Common myeloid progenitor, CD34-positive (primary cell): ENCODE measurements at regions not wholly inside any gene's neighbourhood (a gene's known extent, or its start where the extent isn't known, plus 50 kb on each side); places are given as distances from the start of the nearest gene placed in this dataset.
A peak's percentile ranks its signal among the peaks of the same experiment; 100 is the strongest.

Experiments used
- CTCF ChIA-PET: fragments of 350-600 bp; sonication (Branson Sonifier 250); formaldehyde crosslinking; loops from one replicate; lab custom pipeline; 2021; ENCODE audit warnings: antibody characterized with exemption; lab: Charles Lee
- POLR2A ChIA-PET: fragments of 350-600 bp; sonication (Branson Sonifier 250); formaldehyde crosslinking; loops from one replicate; lab custom pipeline; 2021; ENCODE audit warnings: antibody characterized with exemption; lab: Charles Lee
- DNase-seq, 3 donors: peaks; one replicate each; pipeline versions ENCODE4 v3.0.0 to v3.0.0-alpha.2; 2013
- H3K27ac ChIP-seq, 2 experiments: 1 replicate in 1 of 2; 2 replicates in 1 of 2; pipeline ENCODE4 v1.7.0; 2013; ENCODE audit warnings: inconsistent platforms in 2 of 2, low read length in 2 of 2, mild to moderate bottlenecking in 2 of 2, low read depth in 1 of 2, moderate library complexity in 1 of 2; ENCODE audit not compliant: severe bottlenecking in 2 of 2, insufficient read depth in 1 of 2, poor library complexity in 1 of 2
- H3K27me3 ChIP-seq, 5 experiments: replicated peaks in 2 of 5; 1 replicate in 3 of 5; 2 replicates in 2 of 5; pipeline versions ENCODE4 v1.6.1 to v1.7.0; 2013; ENCODE audit warnings: low read length in 4 of 5, mild to moderate bottlenecking in 2 of 5, moderate library complexity in 2 of 5, inconsistent platforms in 1 of 5; ENCODE audit not compliant: insufficient read depth in 5 of 5, control insufficient read depth in 4 of 5
- H3K36me3 ChIP-seq, 4 experiments: 1 replicate in 2 of 4; 2 replicates in 2 of 4; pipeline versions ENCODE4 v1.6.1 to v1.7.0; 2013; ENCODE audit warnings: low read length in 3 of 4, control low read depth in 1 of 4, mild to moderate bottlenecking in 1 of 4; ENCODE audit not compliant: control insufficient read depth in 4 of 4, insufficient read depth in 4 of 4
- H3K4me1 ChIP-seq, 4 experiments: 1 replicate in 3 of 4; 2 replicates in 1 of 4; pipeline versions ENCODE4 v1.6.1 to v1.7.1; 2013; ENCODE audit warnings: low read length in 3 of 4, mild to moderate bottlenecking in 3 of 4, control low read depth in 1 of 4, inconsistent platforms in 1 of 4, moderate library complexity in 1 of 4; ENCODE audit not compliant: control insufficient read depth in 4 of 4, insufficient read depth in 4 of 4; ENCODE audit errors: control extremely low read depth in 1 of 4
- H3K4me3 ChIP-seq, 7 experiments: 1 replicate in 4 of 7; 2 replicates in 3 of 7; pipeline versions ENCODE4 v1.5.1 to v1.7.0; 2013; ENCODE audit warnings: mild to moderate bottlenecking in 7 of 7, low read length in 6 of 7, moderate library complexity in 6 of 7, inconsistent platforms in 2 of 7, low read depth in 2 of 7, control low read depth in 1 of 7; ENCODE audit not compliant: insufficient read depth in 4 of 7, control insufficient read depth in 1 of 7; ENCODE audit errors: extremely low read depth in 1 of 7
- H3K9me3 ChIP-seq, 5 experiments: 1 replicate in 4 of 5; 2 replicates in 1 of 5; pipeline versions ENCODE4 v1.6.1 to v1.7.1; 2013; ENCODE audit warnings: low read length in 4 of 5, mild to moderate bottlenecking in 2 of 5, inconsistent platforms in 1 of 5, low read depth in 1 of 5, moderate library complexity in 1 of 5; ENCODE audit not compliant: control insufficient read depth in 4 of 5, insufficient read depth in 2 of 5; ENCODE audit errors: control extremely low read depth in 1 of 5
- WGBS: methylation state at CpG from one replicate; pipeline ENCODE4 v1.1.5; 2013; ENCODE audit not compliant: insufficient coverage; 5-methylcytosine and 5-hydroxymethylcytosine counted together

DNA sequence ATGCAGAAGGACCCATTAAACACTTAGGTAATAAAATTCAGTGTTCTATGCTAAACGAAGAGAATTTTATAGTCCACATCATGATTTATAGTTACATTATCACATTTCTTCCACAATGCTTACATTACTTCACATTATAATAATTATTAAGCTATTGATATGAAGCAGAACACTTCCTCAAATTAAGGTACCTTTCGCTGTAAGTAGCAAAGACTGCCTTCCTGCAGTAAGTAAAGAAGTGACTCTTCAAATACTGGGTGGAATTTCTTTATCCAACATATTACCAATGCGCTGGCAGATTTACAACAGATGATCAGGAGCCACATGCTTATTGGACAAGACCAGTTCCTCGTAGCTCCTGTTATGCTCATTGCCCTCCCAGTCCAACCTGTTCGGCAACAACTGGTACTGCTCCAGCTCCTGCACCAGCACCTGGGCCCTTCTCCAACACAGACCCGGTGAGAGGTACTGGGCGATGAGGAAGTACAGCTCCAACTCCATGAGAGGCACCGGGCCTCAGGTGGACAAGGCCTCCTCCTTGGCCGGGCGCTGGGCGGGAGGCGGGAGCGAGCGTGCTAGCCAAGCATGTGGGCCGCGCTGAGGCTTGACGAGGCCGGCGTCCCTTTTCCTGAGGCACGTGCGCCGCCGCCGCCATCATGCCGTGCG is 210.7 kb upstream of the ATP2B1 start:
- Histone ChIP-seq H3K9me3 (no peaks in the 10 kb centered on the region), H3K4me3 (no peak overlapping the region), H3K27ac (no peak overlapping the region), H3K36me3 (no peaks in the 10 kb centered on the region), H3K27me3 (no peaks in the 10 kb centered on the region), H3K4me1 (peaks cover 0 to 6% (median 2%) of the 10 kb centered on the region in 4 experiments)
- DNase-seq = peak in 1 of 3 donors; percentile 19
- ChIA-PET CTCF (interaction anchor here (1.2 to 1.4 kb wide), 4 partner anchors 9 to 211 kb away, joined by 3 to 5 read pairs (median 4); partner anchors contain the start of gene ATP2B1), POLR2A (interaction anchor here (0.9 kb wide), 1 partner anchor 8 kb away, joined by 3 read pairs; no protein-coding TSS in a partner anchor)
- 94% methylated on average over 18 of the region's 26 CpGs for WGBS

DNA sequence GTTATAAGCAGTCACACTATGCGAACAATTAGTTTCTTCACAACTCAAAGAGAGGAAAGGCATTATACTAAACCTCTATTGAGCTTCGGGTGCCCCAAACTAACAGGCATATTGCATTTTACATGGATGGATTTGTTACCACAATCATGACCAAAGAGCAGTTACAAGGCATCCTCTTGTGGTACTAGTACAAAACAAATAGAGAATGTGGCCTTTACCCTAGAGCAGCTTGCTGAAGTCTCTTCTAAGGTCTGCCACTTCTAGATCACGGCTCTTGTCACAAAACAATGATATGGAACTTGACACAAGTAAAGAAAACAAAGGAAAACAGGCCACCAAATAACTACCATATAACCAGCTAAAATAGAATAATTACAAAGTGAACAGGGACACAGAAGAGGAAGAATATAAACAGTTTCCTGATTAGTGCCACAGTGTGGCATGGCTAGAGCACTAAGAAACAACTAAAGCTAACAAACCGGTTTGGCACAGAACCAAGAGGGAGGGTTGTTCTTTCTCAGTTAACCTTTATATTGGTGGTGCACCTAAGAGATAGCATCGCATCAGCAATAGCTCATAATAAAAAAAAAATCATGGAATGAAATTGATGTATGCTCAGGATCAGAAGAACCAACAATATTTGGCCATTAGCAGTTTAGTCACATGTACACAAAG is 209.7 kb upstream of the ATP2B1 start:
- H3K4me3 ChIP-seq = no peak overlapping the region
- peak overlapping the region in 1 of 2 experiments; percentile 23 for H3K27ac ChIP-seq
- POLR2A ChIA-PET = interaction anchor here (0.9 kb wide), 1 partner anchor 9 kb away, joined by 3 read pairs; no protein-coding TSS in a partner anchor
- no peaks in the 10 kb centered on the region for H3K27me3 ChIP-seq
- WGBS = 71% methylated on average over 3 of the region's 5 CpGs
- no peaks in the 10 kb centered on the region for H3K36me3 ChIP-seq
- H3K4me1 ChIP-seq = peaks cover 0 to 6% (median 2%) of the 10 kb centered on the region in 4 experiments
- CTCF ChIA-PET = interaction anchor here (1.2 to 1.4 kb wide), 5 partner anchors 8 to 210 kb away, joined by 3 to 5 read pairs (median 4); partner anchors contain the start of gene ATP2B1
- peak in 2 of 3 donors; percentile 15 to 36 for DNase-seq
- H3K9me3 ChIP-seq = no peaks in the 10 kb centered on the region

DNA sequence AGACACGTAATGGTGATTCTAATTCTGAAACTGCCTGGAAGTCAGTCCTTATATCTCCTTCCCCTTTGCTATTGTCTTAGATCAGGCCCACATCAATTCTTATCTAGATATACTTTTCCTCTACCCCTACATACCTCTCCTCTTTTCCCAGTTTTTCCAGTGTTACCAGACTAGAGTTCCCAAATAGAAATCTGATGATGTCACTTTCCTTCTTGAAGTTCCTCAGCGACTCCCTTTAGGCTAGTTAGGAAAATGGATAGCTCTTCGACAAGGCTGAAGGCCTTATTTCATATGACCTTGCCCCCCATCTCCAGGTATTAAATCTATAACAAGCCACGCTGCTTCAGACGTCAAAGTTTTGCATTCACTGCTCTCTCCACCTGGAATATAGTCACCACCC is 201.1 kb upstream of the ATP2B1 start:
- Histone ChIP-seq H3K4me1 (no peaks in the 10 kb centered on the region), H3K27me3 (no peaks in the 10 kb centered on the region), H3K36me3 (no peaks in the 10 kb centered on the region), H3K4me3 (no peak overlapping the region), H3K27ac (no peak overlapping the region), H3K9me3 (peaks cover 0 to 11% (median 4%) of the 10 kb centered on the region in 5 experiments)
- 97% methylated on average over 5 of the region's 5 CpGs for whole genome bisulfite sequencing
- no peak for DNase-seq
- CTCF ChIA-PET = interaction anchor here (1.0 kb wide), 1 partner anchor 9 kb away, joined by 5 read pairs; no protein-coding TSS in a partner anchor
- POLR2A ChIA-PET = no interaction called here

DNA sequence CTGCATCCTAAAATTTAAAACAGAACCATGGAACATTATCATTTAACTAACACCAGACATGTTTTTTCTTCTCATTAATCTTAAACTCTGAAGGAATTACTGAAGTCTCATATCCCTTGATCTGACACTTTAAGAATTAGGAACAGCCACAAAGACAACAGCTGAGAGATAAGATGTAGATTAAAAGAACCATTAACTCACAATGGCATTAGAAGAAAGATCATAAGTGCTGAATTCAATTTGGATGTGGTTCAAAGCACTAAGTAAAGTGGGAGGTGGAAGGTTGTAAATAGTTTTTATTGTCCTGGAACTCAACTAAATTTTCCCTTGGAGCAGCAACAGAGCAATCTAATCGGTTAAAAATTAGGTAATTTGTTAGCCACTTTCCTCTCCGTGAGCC is 199.0 kb upstream of the ATP2B1 start:
- ChIA-PET CTCF (no interaction called here), POLR2A (no interaction called here)
- no peak overlapping the region for H3K27ac ChIP-seq
- H3K27me3 ChIP-seq = no peaks in the 10 kb centered on the region
- H3K4me1 ChIP-seq = no peaks in the 10 kb centered on the region
- 94% methylated on average over 2 of the region's 2 CpGs for WGBS
- no peaks in the 10 kb centered on the region for H3K36me3 ChIP-seq
- peaks cover 0 to 11% (median 4%) of the 10 kb centered on the region in 5 experiments for H3K9me3 ChIP-seq
- H3K4me3 ChIP-seq = no peak overlapping the region
- no peak for DNase-seq

DNA sequence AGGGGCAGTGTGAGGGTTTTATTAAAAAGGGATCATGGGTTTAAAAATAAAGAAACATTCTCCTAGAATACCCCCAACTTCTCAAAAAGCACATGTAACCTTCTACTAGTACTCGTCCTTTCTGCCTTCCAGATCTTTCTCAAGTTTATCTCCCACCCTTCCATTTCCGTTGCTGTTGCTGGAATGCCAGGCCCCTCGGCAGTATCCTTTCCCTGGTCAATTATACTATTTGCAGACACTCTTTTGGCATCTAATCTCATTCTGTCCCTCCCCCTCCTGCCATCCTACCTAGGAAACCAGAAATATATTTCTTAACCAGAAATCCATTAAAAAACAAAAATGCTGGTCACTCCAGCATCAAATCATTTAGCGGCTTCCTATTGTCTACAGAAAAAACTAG is 198.2 kb upstream of the ATP2B1 start:
- WGBS = 97% methylated on average over 4 of the region's 4 CpGs
- no peak for DNase-seq
- Histone ChIP-seq H3K9me3 (peaks cover 0 to 7% (median 0%) of the 10 kb centered on the region in 5 experiments), H3K4me1 (no peaks in the 10 kb centered on the region), H3K27me3 (no peaks in the 10 kb centered on the region), H3K36me3 (no peaks in the 10 kb centered on the region), H3K27ac (peak overlapping the region in 1 of 2 experiments; percentile 14), H3K4me3 (no peak overlapping the region)
- POLR2A ChIA-PET = no interaction called here
- CTCF ChIA-PET = no interaction called here

DNA sequence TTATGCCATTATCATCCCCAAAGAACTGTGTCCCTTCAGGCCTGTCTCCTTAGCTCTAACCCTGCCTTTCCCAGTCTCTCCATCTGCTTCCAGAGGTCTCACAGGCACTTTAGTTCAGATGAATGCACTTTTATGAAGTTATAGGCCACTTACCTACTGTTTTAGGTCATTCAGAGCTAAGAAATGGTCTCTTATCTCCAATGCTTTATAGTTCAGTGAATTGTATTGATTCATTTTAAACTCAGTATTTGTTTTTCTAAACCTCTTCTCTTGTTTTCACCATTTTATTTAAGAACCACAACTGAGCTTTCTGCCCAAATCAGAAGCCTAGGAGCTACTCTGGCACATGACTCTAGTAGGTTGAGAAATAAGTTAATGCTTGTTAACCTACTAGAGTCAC is 197.5 kb upstream of the ATP2B1 start:
- peaks cover 0 to 1% (median 0%) of the 10 kb centered on the region in 5 experiments for H3K9me3 ChIP-seq
- no peaks in the 10 kb centered on the region for H3K36me3 ChIP-seq
- ChIA-PET CTCF (no interaction called here), POLR2A (no interaction called here)
- no peaks in the 10 kb centered on the region for H3K27me3 ChIP-seq
- no peak overlapping the region for H3K4me3 ChIP-seq
- no peaks in the 10 kb centered on the region for H3K4me1 ChIP-seq
- DNase-seq = no peak
- H3K27ac ChIP-seq = no peak overlapping the region
